Anterior cingulate cortex (tissue), 58 donors: ENCODE measurements at regions not wholly inside any gene's neighbourhood (a gene's known extent, or its start where the extent isn't known, plus 50 kb on each side); places are given as distances from the start of the nearest gene placed in this dataset.

ENCODE experiments used
- DNase-seq, 58 donors: peaks; one replicate each; lab custom pipeline; 2025; lab: John Stamatoyannopoulos, UW

- peak in 39 of 58 donors; percentile 4 to 81 (median 45) for DNase-seq
Observed at GRCh38 chr13:44263751-44264620, 109.6 kb upstream of the SERP2 start.

GRCh38 chr13:44266305-44266704 is 107.3 kb upstream of the SERP2 start:
- DNase-seq = no peak

GRCh38 chr13:44266772-44267171 is 106.9 kb upstream of the SERP2 start:
- DNase-seq = no peak

- no peak for DNase-seq
Observed at GRCh38 chr13:44267203-44267602, 106.4 kb upstream of the SERP2 start.

- DNase-seq = no peak
Observed at GRCh38 chr13:44267980-44268379, 105.6 kb upstream of the SERP2 start.

- no peak for DNase-seq
Observed at GRCh38 chr13:44268980-44269379, 104.6 kb upstream of the SERP2 start.

- no peak for DNase-seq
Observed at GRCh38 chr13:44270150-44270549, 103.5 kb upstream of the SERP2 start.

- DNase-seq = no peak
Observed at GRCh38 chr13:44271031-44271455, 102.6 kb upstream of the SERP2 start.

- no peak for DNase-seq
Observed at GRCh38 chr13:44271473-44271872, 102.2 kb upstream of the SERP2 start.

- DNase-seq = peak in 38 of 58 donors; percentile 6 to 74 (median 32)
Observed at GRCh38 chr13:44271915-44272341, 101.7 kb upstream of the SERP2 start.

- peak in 1 of 58 donors; percentile 12 for DNase-seq
Observed at GRCh38 chr13:44272692-44273091, 100.9 kb upstream of the SERP2 start.

GRCh38 chr13:44273216-44273615 is 100.4 kb upstream of the SERP2 start:
- no peak for DNase-seq

GRCh38 chr13:44273991-44274770 is 99.4 kb upstream of the SERP2 start:
- no peak for DNase-seq

GRCh38 chr13:44274771-44275205 is 98.8 kb upstream of the SERP2 start:
- DNase-seq = no peak

- DNase-seq = no peak
Observed at GRCh38 chr13:44275381-44275780, 98.2 kb upstream of the SERP2 start.

- DNase-seq = no peak
Observed at GRCh38 chr13:44276061-44276460, 97.6 kb upstream of the SERP2 start.

- no peak for DNase-seq
Observed at GRCh38 chr13:44277459-44277858, 96.2 kb upstream of the SERP2 start.

GRCh38 chr13:44278166-44278565 is 95.5 kb upstream of the SERP2 start:
- no peak for DNase-seq

GRCh38 chr13:44280456-44280855 is 93.2 kb upstream of the SERP2 start:
- no peak for DNase-seq

- DNase-seq = no peak
Observed at GRCh38 chr13:44281252-44282000, 92.2 kb upstream of the SERP2 start.

GRCh38 chr13:44283600-44283999 is 90.0 kb upstream of the SERP2 start:
- DNase-seq = no peak
